ENCODE measurements at regions not wholly inside any gene's neighbourhood (a gene's known extent, or its start where the extent isn't known, plus 50 kb on each side); places are given as distances from the start of the nearest gene placed in this dataset.

DNA sequence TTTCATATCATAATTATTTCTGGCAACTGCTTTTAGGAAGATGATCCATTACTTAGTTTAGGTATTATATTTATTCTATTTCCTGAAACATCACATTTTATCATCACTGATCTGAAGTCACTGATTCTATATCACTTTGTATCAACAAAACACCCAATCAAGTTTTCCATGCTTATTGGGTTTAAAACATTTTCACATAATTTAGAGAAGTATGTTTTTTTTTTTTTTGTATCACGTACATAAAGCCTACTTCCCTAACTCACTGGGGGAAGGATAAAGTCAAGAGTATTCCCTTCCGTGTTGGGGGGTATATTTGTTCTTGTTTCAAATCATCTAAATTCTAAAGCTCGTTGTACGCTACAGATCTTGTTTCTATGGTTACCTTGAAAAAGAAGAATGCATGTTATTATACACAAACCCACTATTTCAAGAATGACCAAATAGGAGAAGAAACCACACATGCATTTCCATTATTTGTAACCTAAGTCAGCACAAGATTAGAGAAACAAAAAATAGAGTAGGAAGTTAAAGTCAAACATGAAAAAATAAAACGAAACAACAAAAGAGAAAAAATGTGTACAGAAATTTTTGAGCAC is 637.2 kb upstream of the MIR17HG start:
- Histone ChIP-seq H3K27ac (ENCODE audit: low read depth, low read length) (no peak overlapping the region), H3K9me2 (ENCODE audit: insufficient read depth) (no peaks in the 10 kb centered on the region), H3K27me3 (ENCODE audit: insufficient read depth, low read length) (no peaks in the 10 kb centered on the region), H3K36me3 (ENCODE audit: control insufficient read depth in 1 of 2, insufficient read depth in 2 of 2, low read length in 2 of 2) (no peaks in the 10 kb centered on the region), H3K4me3 (replicated peaks in 1 of 2; ENCODE audit: low read depth in 1 of 2, low read length in 2 of 2) (no peak overlapping the region), H2AFZ (ENCODE audit: low read depth, low read length, poor library complexity, severe bottlenecking) (no peak overlapping the region), H3K4me1 (ENCODE audit: control insufficient read depth in 1 of 2, insufficient read depth in 2 of 2, low read length in 2 of 2) (no peaks in the 10 kb centered on the region), H3K9me3 (ENCODE audit: control insufficient read depth in 1 of 2, insufficient read depth in 1 of 2, low read depth in 1 of 2, low read length in 2 of 2) (no peaks in the 10 kb centered on the region), H3K9ac (ENCODE audit: low read length) (no peak overlapping the region), H3K79me2 (ENCODE audit: insufficient read depth, low read length) (no peaks in the 10 kb centered on the region), H4K20me1 (ENCODE audit: insufficient read depth) (no peaks in the 10 kb centered on the region), H3K4me2 (ENCODE audit: low read length) (no peak overlapping the region)
- ChIA-PET RAD21 (ENCODE audit: low non-redundant PET in 1 of 2, low total read pairs in 2 of 2, uncharacterized antibody in 2 of 2, unreplicated experiment in 2 of 2) (no interaction called here), CTCF (no interaction called here), POLR2A (no interaction called here)
- no peak for ATAC-seq
- intact Hi-C loops (cut with micrococcal nuclease), result no loop called here
- no peak for DNase-seq (ENCODE audit: low read depth, low spot score)
- no TSS peak for BruUV-seq (replicated peaks)
- TF ChIP-seq POLR2A (IDR thresholded peaks at IDR 0.05; ENCODE audit: borderline replicate concordance, extremely low read depth, insufficient read depth, insufficient read length) (no peak), SP1 (IDR thresholded peaks at IDR 0.05; ENCODE audit: low read depth) (no peak), ELF1 (IDR thresholded peaks at IDR 0.05; ENCODE audit: borderline replicate concordance, low read depth) (no peak), FOSL1 (IDR thresholded peaks at IDR 0.05; ENCODE audit: low read depth) (no peak), CBX3 (IDR thresholded peaks at IDR 0.05; ENCODE audit: low read depth) (no peak), JUND (IDR thresholded peaks at IDR 0.05) (no peak), RAD21 (IDR thresholded peaks at IDR 0.05; ENCODE audit: low read depth) (no peak), YY1 (IDR thresholded peaks at IDR 0.05; ENCODE audit: extremely low read depth, insufficient replicate concordance, low read depth, low read length) (no peak), TCF7L2 (IDR thresholded peaks at IDR 0.05; ENCODE audit: borderline replicate concordance, extremely low read depth, insufficient read depth, insufficient read length) (no peak), EGR1 (IDR thresholded peaks at IDR 0.05; ENCODE audit: low read depth) (no peak), ZNF274 (IDR thresholded peaks at IDR 0.05; ENCODE audit: low read depth, low read length) (no peak), EZH2phosphoT487 (IDR thresholded peaks at IDR 0.05; ENCODE audit: borderline replicate concordance) (no peak), POLR2AphosphoS5 (IDR thresholded peaks at IDR 0.05; ENCODE audit: low read depth, low read length) (no peak)
- TF ChIP-seq, protein P1, sequence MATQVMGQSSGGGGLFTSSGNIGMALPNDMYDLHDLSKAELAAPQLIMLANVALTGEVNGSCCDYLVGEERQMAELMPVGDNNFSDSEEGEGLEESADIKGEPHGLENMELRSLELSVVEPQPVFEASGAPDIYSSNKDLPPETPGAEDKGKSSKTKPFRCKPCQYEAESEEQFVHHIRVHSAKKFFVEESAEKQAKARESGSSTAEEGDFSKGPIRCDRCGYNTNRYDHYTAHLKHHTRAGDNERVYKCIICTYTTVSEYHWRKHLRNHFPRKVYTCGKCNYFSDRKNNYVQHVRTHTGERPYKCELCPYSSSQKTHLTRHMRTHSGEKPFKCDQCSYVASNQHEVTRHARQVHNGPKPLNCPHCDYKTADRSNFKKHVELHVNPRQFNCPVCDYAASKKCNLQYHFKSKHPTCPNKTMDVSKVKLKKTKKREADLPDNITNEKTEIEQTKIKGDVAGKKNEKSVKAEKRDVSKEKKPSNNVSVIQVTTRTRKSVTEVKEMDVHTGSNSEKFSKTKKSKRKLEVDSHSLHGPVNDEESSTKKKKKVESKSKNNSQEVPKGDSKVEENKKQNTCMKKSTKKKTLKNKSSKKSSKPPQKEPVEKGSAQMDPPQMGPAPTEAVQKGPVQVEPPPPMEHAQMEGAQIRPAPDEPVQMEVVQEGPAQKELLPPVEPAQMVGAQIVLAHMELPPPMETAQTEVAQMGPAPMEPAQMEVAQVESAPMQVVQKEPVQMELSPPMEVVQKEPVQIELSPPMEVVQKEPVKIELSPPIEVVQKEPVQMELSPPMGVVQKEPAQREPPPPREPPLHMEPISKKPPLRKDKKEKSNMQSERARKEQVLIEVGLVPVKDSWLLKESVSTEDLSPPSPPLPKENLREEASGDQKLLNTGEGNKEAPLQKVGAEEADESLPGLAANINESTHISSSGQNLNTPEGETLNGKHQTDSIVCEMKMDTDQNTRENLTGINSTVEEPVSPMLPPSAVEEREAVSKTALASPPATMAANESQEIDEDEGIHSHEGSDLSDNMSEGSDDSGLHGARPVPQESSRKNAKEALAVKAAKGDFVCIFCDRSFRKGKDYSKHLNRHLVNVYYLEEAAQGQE (IDR thresholded peaks at IDR 0.05; ENCODE audit: low read depth), result no peak
- TF ChIP-seq, protein P2, sequence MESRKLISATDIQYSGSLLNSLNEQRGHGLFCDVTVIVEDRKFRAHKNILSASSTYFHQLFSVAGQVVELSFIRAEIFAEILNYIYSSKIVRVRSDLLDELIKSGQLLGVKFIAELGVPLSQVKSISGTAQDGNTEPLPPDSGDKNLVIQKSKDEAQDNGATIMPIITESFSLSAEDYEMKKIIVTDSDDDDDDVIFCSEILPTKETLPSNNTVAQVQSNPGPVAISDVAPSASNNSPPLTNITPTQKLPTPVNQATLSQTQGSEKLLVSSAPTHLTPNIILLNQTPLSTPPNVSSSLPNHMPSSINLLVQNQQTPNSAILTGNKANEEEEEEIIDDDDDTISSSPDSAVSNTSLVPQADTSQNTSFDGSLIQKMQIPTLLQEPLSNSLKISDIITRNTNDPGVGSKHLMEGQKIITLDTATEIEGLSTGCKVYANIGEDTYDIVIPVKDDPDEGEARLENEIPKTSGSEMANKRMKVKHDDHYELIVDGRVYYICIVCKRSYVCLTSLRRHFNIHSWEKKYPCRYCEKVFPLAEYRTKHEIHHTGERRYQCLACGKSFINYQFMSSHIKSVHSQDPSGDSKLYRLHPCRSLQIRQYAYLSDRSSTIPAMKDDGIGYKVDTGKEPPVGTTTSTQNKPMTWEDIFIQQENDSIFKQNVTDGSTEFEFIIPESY (IDR thresholded peaks at IDR 0.05; ENCODE audit: extremely low read depth, insufficient replicate concordance, low read length), result no peak
- TF ChIP-seq, protein P3, sequence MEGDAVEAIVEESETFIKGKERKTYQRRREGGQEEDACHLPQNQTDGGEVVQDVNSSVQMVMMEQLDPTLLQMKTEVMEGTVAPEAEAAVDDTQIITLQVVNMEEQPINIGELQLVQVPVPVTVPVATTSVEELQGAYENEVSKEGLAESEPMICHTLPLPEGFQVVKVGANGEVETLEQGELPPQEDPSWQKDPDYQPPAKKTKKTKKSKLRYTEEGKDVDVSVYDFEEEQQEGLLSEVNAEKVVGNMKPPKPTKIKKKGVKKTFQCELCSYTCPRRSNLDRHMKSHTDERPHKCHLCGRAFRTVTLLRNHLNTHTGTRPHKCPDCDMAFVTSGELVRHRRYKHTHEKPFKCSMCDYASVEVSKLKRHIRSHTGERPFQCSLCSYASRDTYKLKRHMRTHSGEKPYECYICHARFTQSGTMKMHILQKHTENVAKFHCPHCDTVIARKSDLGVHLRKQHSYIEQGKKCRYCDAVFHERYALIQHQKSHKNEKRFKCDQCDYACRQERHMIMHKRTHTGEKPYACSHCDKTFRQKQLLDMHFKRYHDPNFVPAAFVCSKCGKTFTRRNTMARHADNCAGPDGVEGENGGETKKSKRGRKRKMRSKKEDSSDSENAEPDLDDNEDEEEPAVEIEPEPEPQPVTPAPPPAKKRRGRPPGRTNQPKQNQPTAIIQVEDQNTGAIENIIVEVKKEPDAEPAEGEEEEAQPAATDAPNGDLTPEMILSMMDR (IDR thresholded peaks at IDR 0.05 in 2 of 3, conservative IDR thresholded peaks at IDR 0.05 in 1 of 3; ENCODE audit: borderline replicate concordance in 1 of 3, insufficient read depth in 1 of 3, low read depth in 2 of 3, low read length in 2 of 3), result no peak

Measured in HCT116 (cell line).